GM21528 (cell line): ENCODE measurements at regions not wholly inside any gene's neighbourhood (a gene's known extent, or its start where the extent isn't known, plus 50 kb on each side); places are given as distances from the start of the nearest gene placed in this dataset.
"Not testable (repeated sequence)": the region's sequence is repeated elsewhere in the genome, so short reads cannot be mapped to it uniquely, and the experiment has no call there.

Experiments
- ATAC-seq: cut with Tn5 transposase; IDR thresholded peaks from one replicate; pipeline ENCODE4 v1.9.1; 2021; ENCODE audit warnings: mild to moderate bottlenecking, moderate library complexity; ENCODE audit not compliant: unreplicated experiment, low FRiP score

GRCh38 chr18:73593207-73593606 lies 554.4 kb downstream of the FBXO15 start:
- ATAC-seq: no peak

- no peak for ATAC-seq
Measured at GRCh38 chr18:73590950-73591349, 556.7 kb downstream of the FBXO15 start.

GRCh38 chr18:73579698-73580097 lies 567.9 kb downstream of the FBXO15 start:
- ATAC-seq: no peak

- no peak for ATAC-seq
Measured at GRCh38 chr18:73577365-73577764, 570.3 kb downstream of the FBXO15 start.

- no peak for ATAC-seq
Measured at GRCh38 chr18:73563901-73564472, 583.6 kb downstream of the FBXO15 start.

- no peak for ATAC-seq
Measured at GRCh38 chr18:73563345-73563744, 584.3 kb downstream of the FBXO15 start.

GRCh38 chr18:73556904-73557303 lies 590.7 kb downstream of the FBXO15 start:
- ATAC-seq: no peak

- no peak for ATAC-seq
Measured at GRCh38 chr18:73552171-73552570, 595.5 kb downstream of the FBXO15 start.

- ATAC-seq: no peak
Measured at GRCh38 chr18:73551211-73551610, 596.4 kb downstream of the FBXO15 start.

- no peak for ATAC-seq
Measured at GRCh38 chr18:73549236-73549635, 598.4 kb downstream of the FBXO15 start.

GRCh38 chr18:73545472-73545871 lies 602.2 kb downstream of the FBXO15 start:
- no peak for ATAC-seq

- ATAC-seq: no peak
Measured at GRCh38 chr18:73544617-73545016, 603.0 kb downstream of the FBXO15 start.

- no peak for ATAC-seq
Measured at GRCh38 chr18:73544032-73544431, 603.6 kb downstream of the FBXO15 start.

GRCh38 chr18:73535990-73536389 lies 611.6 kb downstream of the FBXO15 start:
- no peak for ATAC-seq

GRCh38 chr18:73535189-73535588 lies 612.4 kb downstream of the FBXO15 start:
- no peak for ATAC-seq

- no peak for ATAC-seq
Measured at GRCh38 chr18:73531601-73532000, 616.0 kb downstream of the FBXO15 start.

GRCh38 chr18:73528066-73528465 lies 619.6 kb downstream of the FBXO15 start:
- no peak for ATAC-seq

GRCh38 chr18:73520229-73520628 lies 627.4 kb downstream of the FBXO15 start:
- ATAC-seq: no peak

GRCh38 chr18:73516056-73516455 lies 631.6 kb downstream of the FBXO15 start:
- ATAC-seq: not testable (repeated sequence)

- no peak for ATAC-seq
Measured at GRCh38 chr18:73514449-73514848, 633.2 kb downstream of the FBXO15 start.

GRCh38 chr18:73511771-73512503 lies 635.7 kb downstream of the FBXO15 start:
- ATAC-seq: no peak

- ATAC-seq: no peak
Measured at GRCh38 chr18:73509460-73509859, 638.2 kb downstream of the FBXO15 start.
